ENCODE measurements at regions not wholly inside any gene's neighbourhood (a gene's known extent, or its start where the extent isn't known, plus 50 kb on each side); places are given as distances from the start of the nearest gene placed in this dataset.

GRCh38 chr2:103847276-103847675 is 1006.6 kb upstream of the POU3F3 start:
- TF ChIP-seq CTCF (IDR thresholded peaks at IDR 0.05) (no peak), POLR2A (IDR thresholded peaks at IDR 0.05) (no peak), POLR2AphosphoS5 (IDR thresholded peaks at IDR 0.05; ENCODE audit: insufficient read depth in 1 of 2, low read depth in 1 of 2) (no peak)
